ENCODE measurements at regions not wholly inside any gene's neighbourhood (a gene's known extent, or its start where the extent isn't known, plus 50 kb on each side); places are given as distances from the start of the nearest gene placed in this dataset.

DNA sequence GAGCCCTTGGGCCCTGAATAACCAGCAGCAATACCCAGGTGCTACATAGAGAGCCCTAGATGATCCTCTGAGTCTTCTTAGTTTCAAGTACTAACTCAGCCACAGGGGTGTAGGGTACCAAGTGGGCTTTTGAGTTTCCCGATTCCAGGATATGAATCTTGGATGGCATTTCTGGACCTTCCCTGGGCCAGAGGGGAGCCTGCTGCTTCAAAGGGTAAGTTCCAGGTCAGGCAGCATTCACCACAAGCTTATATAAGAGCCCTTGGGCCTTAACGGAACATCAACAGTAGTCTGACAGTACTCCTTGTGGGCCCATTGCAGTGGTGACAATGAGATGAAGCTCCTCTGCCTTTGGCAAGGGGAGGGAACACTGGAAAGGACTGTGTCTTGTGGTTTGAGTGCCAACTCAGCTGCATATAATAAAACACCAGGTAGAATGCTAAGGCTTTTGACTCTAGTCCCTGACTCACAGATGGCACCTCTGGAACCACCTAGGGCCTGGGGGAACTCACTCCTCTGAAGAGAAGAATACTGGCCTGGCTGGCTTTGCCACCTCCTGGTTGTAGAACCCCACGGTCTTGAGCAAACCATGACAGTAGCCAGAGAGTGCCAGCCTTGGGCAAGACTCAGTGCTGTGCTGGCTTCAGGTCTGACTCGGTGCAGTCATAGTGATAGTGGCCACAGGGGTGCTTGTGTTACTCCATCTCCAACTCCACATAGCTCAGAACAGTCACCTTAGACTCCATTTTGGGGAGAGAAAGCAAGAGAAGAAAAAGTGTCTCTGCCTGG, 235.7 kb downstream of the AKAIN1 start:
- no peak for TF ChIP-seq POLR2A (IDR thresholded peaks at IDR 0.05; ENCODE audit: low read length)
- no peak for TF ChIP-seq GATA1 (IDR thresholded peaks at IDR 0.05; ENCODE audit: low read depth, low read length)

Data from erythroblast (primary cell).